Neural progenitor cell (in vitro differentiated cells): ENCODE measurements at regions not wholly inside any gene's neighbourhood (a gene's known extent, or its start where the extent isn't known, plus 50 kb on each side); places are given as distances from the start of the nearest gene placed in this dataset.

ENCODE experiments used
- EZH2 ChIP-seq: fragments of 200-600 bp; sonication (generic); IDR thresholded peaks from 2 replicates; pipeline ENCODE4 v1.6.1; 2017; ENCODE audit warnings: antibody characterized with exemption, mild to moderate bottlenecking, moderate library complexity
- EZH2phosphoT487 ChIP-seq: fragments of 200-600 bp; sonication (generic); IDR thresholded peaks from 2 replicates; pipeline ENCODE4 v1.6.1; 2017; ENCODE audit warnings: antibody characterized with exemption
- TF ChIP-seq, protein P1 (sequence below): fragments of 200-600 bp; sonication (generic); IDR thresholded peaks from 2 replicates; pipeline ENCODE4 v1.5.1; 2017; ENCODE audit warnings: antibody characterized with exemption, mild to moderate bottlenecking

DNA sequence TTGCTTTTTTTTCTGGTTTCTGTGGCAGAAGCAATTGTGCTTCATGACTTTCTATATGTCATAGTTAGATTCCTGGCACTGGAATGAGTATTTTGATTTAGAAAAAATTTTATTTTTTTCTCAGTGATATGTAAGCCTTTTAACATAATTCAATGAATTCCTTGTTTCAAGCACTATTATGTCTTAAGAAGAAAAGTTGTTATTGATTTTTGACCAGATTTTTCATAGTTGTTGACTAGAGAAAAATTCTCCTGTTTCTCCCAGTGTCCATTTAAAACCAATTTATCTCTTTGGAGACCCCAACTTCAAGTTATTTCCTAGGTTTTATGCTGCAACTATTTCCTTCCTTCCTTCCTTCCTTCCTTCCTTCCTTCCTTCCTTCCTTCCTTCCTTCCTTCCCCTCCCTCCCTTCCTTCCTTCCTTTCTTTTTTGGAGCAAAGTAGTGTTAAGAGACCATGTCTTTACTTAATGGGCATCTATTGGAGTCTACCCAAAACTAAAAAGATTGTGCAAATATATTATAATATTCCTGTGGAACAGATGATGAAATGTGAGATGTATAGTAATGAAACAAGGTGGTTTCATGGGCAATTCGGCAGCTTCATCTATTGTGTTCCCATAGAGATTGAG lies 346.9 kb downstream of the RNF144B start:
- TF ChIP-seq, protein P1, sequence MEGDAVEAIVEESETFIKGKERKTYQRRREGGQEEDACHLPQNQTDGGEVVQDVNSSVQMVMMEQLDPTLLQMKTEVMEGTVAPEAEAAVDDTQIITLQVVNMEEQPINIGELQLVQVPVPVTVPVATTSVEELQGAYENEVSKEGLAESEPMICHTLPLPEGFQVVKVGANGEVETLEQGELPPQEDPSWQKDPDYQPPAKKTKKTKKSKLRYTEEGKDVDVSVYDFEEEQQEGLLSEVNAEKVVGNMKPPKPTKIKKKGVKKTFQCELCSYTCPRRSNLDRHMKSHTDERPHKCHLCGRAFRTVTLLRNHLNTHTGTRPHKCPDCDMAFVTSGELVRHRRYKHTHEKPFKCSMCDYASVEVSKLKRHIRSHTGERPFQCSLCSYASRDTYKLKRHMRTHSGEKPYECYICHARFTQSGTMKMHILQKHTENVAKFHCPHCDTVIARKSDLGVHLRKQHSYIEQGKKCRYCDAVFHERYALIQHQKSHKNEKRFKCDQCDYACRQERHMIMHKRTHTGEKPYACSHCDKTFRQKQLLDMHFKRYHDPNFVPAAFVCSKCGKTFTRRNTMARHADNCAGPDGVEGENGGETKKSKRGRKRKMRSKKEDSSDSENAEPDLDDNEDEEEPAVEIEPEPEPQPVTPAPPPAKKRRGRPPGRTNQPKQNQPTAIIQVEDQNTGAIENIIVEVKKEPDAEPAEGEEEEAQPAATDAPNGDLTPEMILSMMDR = no peak
- TF ChIP-seq EZH2 (no peak), EZH2phosphoT487 (no peak)
